NB4 (cell line): ENCODE measurements at regions not wholly inside any gene's neighbourhood (a gene's known extent, or its start where the extent isn't known, plus 50 kb on each side); places are given as distances from the start of the nearest gene placed in this dataset.

ENCODE experiments used
- DNase-seq: peaks from one replicate; pipeline ENCODE4 v3.0.0; 2010; ENCODE audit warnings: low read depth
- H3K4me3 ChIP-seq: one replicate; pipeline ENCODE4 v1.5.1; 2011; ENCODE audit warnings: mild to moderate bottlenecking, low read depth, low read length, moderate library complexity
- MYC ChIP-seq: IDR thresholded peaks from 2 replicates; pipeline ENCODE4 v1.6.1; 2011; ENCODE audit warnings: low read depth, low read length
- POLR2A ChIP-seq: IDR thresholded peaks from 2 replicates; pipeline ENCODE4 v1.6.1; 2011; ENCODE audit warnings: mild to moderate bottlenecking; ENCODE audit not compliant: insufficient read length; ENCODE audit errors: extremely low read depth
- TF ChIP-seq, protein P1 (sequence below): IDR thresholded peaks from one replicate; pipeline ENCODE4 v1.5.1; 2012; ENCODE audit warnings: low read depth, low read length
- TF ChIP-seq, protein P2 (sequence below): IDR thresholded peaks from 2 replicates; pipeline ENCODE4 v1.6.1; 2011; ENCODE audit warnings: low read depth, low read length

DNA sequence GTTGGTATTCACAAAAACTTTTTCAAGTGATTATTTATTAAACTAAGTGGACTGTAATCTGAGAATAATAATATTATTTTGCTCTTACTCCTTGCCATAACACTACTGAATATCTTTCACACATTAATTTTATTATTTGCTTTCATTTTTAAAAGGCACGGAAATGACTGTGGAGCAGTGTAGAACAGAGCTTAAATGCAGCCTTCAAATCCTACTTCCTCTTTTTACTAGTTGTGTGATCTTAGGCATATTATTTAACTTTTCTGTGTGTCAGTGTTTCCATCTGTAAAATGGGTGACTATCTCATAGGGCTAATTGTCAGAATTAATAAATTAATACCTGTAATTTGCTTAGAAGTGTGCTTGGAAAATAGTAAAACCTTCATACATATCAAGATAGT lies 55.5 kb upstream of the SLC8A1 start:
- peak; percentile 43 for DNase-seq
- TF ChIP-seq POLR2A, result no peak
- TF ChIP-seq, protein P1, sequence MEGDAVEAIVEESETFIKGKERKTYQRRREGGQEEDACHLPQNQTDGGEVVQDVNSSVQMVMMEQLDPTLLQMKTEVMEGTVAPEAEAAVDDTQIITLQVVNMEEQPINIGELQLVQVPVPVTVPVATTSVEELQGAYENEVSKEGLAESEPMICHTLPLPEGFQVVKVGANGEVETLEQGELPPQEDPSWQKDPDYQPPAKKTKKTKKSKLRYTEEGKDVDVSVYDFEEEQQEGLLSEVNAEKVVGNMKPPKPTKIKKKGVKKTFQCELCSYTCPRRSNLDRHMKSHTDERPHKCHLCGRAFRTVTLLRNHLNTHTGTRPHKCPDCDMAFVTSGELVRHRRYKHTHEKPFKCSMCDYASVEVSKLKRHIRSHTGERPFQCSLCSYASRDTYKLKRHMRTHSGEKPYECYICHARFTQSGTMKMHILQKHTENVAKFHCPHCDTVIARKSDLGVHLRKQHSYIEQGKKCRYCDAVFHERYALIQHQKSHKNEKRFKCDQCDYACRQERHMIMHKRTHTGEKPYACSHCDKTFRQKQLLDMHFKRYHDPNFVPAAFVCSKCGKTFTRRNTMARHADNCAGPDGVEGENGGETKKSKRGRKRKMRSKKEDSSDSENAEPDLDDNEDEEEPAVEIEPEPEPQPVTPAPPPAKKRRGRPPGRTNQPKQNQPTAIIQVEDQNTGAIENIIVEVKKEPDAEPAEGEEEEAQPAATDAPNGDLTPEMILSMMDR, result no peak
- TF ChIP-seq MYC, result no peak
- TF ChIP-seq, protein P2, sequence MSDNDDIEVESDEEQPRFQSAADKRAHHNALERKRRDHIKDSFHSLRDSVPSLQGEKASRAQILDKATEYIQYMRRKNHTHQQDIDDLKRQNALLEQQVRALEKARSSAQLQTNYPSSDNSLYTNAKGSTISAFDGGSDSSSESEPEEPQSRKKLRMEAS, result no peak
- H3K4me3 ChIP-seq, result no peak overlapping the region

DNA sequence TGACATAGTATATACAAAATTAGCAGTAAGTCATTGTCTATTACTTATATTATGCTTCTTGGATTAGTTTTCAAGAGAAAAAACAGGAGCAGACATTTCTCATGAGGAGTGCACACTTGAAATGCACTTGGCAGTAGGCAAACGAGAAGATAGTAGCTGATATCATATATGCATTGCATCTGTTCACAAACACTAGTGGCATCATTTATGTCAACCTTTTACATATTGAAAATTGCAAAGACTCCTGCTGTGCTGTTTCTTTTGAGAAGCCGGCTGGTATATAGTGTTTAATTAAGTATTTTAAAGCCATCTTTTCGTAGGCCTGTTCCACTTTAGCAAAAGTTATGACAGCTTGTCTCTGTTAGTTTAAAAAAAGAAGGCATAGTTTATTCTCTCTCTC lies 58.4 kb upstream of the SLC8A1 start:
- TF ChIP-seq, protein P1, result no peak
- TF ChIP-seq MYC (no peak), POLR2A (no peak)
- TF ChIP-seq, protein P2, result no peak
- H3K4me3 ChIP-seq, result no peak overlapping the region
- no peak for DNase-seq

DNA sequence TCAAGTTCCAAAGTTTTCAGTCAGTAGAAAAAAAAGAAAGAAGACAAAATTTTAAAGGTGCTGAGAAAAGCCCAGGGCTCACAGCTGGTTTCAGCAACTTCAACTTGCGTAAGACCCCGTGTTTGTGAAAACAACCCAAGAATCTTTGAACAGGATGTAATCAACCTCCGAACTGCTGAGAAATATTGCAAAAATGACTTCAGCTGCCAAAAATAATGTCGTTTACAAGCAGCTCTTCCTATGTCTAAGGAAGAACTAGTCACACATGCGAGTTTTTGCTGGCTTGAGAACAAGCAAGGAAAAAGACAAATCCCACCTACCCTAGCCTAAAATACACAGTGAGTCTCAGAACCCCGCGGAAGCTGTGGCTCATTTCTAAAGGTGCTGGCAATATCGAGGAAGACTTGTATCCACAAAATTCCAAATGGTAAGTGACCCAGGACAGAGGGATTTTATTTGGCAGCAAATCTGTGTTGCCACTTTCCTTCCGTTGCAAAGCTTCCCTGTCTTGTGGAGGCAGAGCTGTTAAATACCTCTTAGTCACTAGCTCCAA lies 59.8 kb upstream of the SLC8A1 start:
- TF ChIP-seq, protein P1, result no peak
- TF ChIP-seq POLR2A, result no peak
- TF ChIP-seq, protein P2, result no peak
- no peak for TF ChIP-seq MYC
- DNase-seq, result peak; percentile 76
- H3K4me3 ChIP-seq, result peak overlapping the region; percentile 26

DNA sequence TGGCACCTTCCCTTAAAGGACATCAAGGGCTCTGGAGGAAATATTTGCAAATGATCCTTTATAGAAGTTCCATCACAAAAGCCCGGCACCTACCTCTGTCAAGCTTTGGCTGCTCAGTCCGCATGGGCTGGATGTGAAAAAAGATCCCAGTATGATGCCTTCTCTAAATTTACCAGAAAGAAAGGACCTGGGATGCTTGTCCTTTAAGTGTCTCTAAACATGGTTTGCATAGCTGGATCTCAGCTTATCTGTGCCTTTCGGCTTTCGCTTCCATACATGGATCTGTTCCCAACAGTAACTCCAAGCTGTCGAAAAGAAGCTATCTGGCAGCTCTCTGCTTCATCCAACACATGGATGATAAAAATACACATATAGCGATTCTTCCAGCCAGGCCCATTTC lies 60.4 kb upstream of the SLC8A1 start:
- no peak for DNase-seq
- TF ChIP-seq, protein P2, result no peak
- TF ChIP-seq POLR2A (no peak), MYC (no peak)
- TF ChIP-seq, protein P1, result no peak
- no peak overlapping the region for H3K4me3 ChIP-seq

DNA sequence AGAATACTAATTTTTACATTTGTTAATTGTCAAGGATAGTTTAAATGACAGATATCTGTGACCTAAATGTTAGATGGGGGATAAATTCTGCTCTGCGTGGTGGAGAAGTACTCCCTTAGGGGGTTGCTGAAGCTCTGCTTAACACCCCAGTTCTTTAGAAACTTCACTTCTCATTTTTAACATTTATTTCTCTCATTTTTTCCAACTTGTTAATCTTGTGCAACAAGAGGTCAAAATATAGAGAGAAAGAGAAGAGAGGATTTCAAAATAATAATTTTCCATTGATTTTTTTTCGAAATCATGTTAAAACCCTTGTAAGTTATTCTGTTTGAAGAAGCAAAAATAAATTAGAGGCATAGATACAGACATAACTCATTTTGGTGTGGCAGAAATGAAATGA lies 61.3 kb upstream of the SLC8A1 start:
- H3K4me3 ChIP-seq, result no peak overlapping the region
- peak; percentile 7 for DNase-seq
- TF ChIP-seq, protein P1, result no peak
- TF ChIP-seq, protein P2, result no peak
- TF ChIP-seq MYC (no peak), POLR2A (no peak)

DNA sequence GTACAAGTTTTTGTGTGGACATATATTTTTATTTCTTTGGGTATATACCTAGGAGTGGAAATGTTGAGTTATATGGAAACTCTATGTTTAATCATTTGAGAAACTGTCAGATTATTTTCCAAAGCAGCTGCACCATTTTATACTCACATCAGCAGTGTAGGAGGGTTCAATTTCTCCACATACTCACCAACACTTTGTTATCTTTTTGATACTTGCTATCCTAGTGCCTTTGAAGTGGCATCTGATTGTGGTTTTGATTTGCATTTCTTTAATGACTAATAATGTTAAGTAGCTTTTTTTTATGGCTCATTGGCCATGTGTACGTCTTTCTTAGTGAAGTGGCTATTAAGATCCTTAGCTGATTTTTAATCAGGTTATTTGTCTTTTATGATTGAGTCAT lies 64.7 kb upstream of the SLC8A1 start:
- DNase-seq, result no peak
- TF ChIP-seq MYC (no peak), POLR2A (no peak)
- TF ChIP-seq, protein P2, result no peak
- TF ChIP-seq, protein P1, result no peak
- H3K4me3 ChIP-seq, result no peak overlapping the region
